Right lung (tissue), 2 donors: ENCODE measurements at regions not wholly inside any gene's neighbourhood (a gene's known extent, or its start where the extent isn't known, plus 50 kb on each side); places are given as distances from the start of the nearest gene placed in this dataset.
"Not testable (repeated sequence)": the region's sequence is repeated elsewhere in the genome, so short reads cannot be mapped to it uniquely, and the experiment has no call there.

Experiments
- DNase-seq, 2 donors: peaks; one replicate each; pipeline ENCODE4 v3.0.0-alpha.2; 2013

- no peak for DNase-seq
These were observed 2000.7 kb downstream of the OLFM4 start for GRCh38 chr13:55029280-55029679.

DNA sequence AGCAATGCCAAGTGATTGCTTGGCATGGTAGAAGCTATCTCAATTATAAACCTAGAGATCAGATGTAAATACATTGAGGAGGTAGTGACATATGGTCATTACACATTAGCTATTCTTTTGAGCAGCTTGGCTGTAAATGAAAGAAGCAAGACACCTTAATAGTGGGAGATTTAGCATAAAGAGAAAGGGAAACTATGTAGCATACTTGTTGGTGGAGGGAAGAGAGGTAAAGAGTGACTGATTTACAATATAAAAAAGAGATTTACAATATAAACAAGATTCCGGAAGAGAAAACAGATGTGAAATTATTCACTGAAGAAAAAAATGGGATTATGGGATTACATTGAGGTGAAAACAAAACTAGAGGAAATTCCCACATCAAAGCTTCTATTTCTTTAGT lies 2009.6 kb downstream of the OLFM4 start:
- no peak for DNase-seq

DNA sequence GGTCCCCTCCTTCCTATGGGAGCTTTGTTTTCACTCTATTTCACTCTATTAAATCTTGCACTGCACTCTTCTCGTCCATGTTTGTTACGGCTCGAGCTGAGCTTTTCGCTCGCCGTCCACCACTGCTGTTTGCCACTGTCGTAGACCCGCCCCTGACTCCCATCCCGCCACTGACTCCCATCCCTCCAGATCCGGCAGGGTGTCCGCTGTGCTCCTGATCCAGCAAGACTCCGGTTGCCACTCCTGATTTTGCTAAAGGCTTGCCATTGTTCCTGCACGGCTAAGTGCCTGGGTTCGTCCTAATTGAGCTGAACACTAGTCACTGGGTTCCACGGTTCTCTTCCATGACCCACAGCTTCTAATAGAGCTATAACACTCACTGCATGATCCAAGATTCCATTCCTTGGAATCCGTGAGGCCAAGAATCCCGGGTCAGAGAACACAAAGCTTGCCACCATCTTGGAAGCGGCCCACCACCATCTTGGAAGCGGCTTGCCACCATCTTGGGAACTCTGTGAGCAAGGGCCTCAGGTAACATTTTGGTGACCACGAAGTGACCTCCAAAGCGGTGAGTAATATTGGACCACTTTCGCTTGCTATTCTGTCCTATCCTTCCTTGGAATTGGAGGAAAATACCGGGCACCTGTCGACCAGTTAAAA lies 2025.4 kb downstream of the OLFM4 start:
- not testable (repeated sequence) for DNase-seq

GRCh38 chr13:55055666-55056065 lies 2027.1 kb downstream of the OLFM4 start:
- DNase-seq: not testable (repeated sequence)

GRCh38 chr13:55062662-55063061 lies 2034.0 kb downstream of the OLFM4 start:
- DNase-seq: no peak

DNA sequence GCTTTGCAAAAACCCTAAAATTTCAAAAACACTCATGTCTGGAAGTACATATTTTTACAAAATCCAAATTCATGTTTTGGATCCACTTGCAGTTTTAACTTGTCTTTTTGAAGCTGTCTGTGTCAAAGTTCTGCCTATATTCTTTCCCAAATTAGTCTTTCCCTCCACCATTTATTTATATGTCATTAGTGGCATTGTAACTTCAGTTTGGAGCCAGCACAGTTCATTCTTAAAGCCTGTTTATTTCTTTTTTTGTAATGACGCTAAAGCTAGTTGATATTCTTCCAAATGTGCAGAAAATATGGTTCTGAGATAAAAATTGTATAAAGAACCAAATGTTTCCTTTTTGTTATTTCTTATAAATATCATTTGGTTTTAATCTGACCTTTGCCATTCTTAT lies 2039.3 kb downstream of the OLFM4 start:
- peak; percentile 51 to 57 for DNase-seq

GRCh38 chr13:55069746-55070145 lies 2041.1 kb downstream of the OLFM4 start:
- no peak for DNase-seq

- no peak for DNase-seq
These were observed 2044.4 kb downstream of the OLFM4 start for GRCh38 chr13:55073000-55073399.

- DNase-seq: no peak
These were observed 2056.0 kb downstream of the OLFM4 start for GRCh38 chr13:55084630-55085029.

- DNase-seq: no peak
These were observed 2053.6 kb upstream of the PRR20A start for GRCh38 chr13:55087085-55087484.

DNA sequence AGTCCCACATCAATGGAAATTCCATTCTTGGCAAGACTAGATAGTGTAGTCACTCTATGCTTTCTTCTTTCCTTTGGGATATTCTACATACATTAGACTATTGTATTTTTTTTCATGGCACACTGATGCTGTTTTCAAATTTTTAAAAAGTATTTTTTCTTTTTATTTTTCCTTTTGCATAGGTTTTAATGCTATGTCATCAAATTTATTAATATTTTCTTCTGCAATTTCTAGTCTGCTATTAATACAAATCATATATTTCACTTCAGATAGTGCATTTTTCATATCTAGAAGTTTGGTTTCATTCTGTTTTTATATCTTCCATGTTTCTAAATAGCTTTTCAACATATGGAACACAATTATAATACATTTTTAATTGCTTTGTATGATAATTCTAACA lies 2050.1 kb upstream of the PRR20A start:
- DNase-seq: no peak

DNA sequence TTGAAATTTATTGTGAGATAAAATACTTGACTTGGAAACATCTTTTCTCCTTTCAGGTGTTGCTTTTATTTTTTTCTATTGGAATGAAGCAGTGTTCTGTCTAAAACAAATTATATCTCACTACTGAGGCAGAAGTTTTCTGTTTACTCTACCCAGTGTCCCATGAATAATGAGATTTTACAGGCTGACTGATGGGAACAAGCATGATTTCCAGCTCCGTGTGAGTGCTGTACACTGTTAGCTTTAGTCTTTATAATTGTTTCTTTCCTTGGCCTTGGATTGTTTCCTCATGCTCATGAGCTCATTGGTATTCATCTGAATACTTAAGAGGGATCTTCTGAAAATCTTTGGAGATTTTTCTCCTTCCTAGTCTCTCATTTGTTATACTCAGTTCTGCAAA lies 2049.5 kb upstream of the PRR20A start:
- DNase-seq: no peak

- no peak for DNase-seq
These were observed 2034.2 kb upstream of the PRR20A start for GRCh38 chr13:55106509-55106908.

GRCh38 chr13:55120631-55121030 lies 2020.1 kb upstream of the PRR20A start:
- DNase-seq: peak; percentile 52 to 56

- no peak for DNase-seq
These were observed 1985.7 kb upstream of the PRR20A start for GRCh38 chr13:55155046-55155445.

- DNase-seq: no peak
These were observed 1981.0 kb upstream of the PRR20A start for GRCh38 chr13:55159765-55160164.

DNA sequence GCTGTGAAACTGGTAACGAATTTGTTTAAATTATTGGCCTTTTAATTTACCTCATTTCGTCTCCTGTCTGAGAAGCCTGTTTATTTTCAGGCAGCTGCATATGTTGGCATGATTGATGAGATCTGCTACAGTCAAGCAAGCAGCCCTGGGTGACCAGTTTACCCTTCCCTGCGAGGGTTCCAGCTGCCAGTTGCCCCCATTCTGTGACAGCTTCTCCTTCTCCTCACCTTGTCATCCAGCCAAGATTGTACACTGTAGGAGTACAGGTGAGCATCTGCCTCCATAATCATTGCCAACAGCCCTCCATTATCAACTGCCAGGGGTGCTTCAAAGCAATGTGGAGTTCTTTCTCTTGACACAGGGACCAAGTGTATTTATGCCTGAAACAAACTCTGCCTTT lies 1979.9 kb upstream of the PRR20A start:
- DNase-seq: no peak

GRCh38 chr13:55178582-55178981 lies 1962.1 kb upstream of the PRR20A start:
- DNase-seq: not testable (repeated sequence)

DNA sequence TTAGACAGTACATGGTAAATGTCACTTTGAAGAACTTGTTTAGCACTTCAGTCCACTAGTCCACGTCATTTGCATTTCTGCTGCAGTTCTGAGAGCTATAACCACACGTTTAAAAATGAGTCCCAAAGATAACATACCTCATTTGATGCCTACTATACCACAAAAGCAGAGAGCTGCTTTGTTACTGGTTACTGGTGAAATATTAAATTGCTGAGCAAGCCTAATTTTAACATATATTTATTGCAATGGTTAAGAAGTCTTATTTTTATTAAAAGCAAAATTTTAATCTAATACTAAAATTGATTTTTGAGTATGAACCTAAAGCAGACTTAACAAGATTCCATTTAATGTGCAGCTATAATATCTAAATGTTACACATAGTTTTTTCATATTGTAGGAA lies 1949.7 kb upstream of the PRR20A start:
- no peak for DNase-seq

DNA sequence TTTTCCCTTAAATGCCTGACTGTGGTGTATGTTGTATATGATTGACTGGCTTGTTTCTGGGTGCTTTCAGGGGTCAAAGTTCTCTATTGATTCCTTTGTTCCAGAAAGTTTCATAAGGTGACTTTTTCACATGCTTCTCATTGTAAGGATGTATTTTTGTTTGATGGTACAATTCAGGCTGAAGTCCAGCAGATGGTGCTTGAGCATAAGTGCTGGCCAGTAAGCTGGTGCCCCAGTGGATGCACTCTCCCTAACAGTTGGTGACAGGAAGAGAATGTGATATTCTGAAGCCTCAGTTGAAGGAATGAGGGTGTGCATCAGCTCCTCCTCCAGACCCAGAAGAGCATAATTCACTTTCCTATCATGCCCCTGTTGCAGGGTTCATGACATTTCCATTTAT lies 1941.6 kb upstream of the PRR20A start:
- DNase-seq: no peak

GRCh38 chr13:55214841-55215345 lies 1925.8 kb upstream of the PRR20A start:
- DNase-seq: no peak

DNA sequence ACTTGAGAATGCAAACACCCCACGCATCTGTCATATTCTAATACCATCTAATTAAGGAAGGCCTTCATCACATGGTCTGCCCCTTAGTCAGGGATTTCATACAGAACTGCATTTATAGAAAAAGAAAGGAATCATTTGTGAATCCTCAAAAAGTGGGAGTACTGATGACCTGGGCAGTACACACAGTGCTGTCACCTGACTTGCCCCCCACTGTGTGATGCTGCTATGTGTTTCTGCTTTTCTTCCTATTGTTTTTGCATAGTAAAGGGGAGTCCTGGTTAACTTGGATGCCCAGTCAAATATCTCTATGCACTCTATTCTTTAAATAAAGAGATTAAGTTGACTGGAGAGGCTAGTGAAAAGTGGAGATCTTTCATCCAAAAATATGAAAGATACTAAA lies 1921.2 kb upstream of the PRR20A start:
- no peak for DNase-seq

- no peak for DNase-seq
These were observed 1910.7 kb upstream of the PRR20A start for GRCh38 chr13:55229906-55230569.

DNA sequence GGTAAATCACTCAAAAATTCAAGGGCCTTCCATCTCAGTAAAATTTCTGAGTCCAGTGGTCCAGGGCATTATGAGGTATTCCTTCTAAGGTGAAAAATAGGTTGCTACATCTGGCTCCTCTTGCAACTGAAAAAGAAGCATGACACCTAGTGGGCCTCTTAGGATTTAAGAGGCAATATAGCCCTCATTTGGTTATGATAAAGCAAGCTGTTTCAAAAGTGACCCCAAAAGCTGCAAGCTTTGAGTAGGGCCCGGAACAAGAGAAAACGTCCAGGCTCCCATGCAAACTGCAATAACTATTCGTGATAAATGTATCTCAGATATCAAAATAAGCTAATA lies 1910.2 kb upstream of the PRR20A start:
- no peak for DNase-seq
